Stimulated activated CD8-positive, alpha-beta memory T cell treated with anti-CD3 and anti-CD28 coated beads, Interleukin-15, amount 100 ng/mL, for 24 hours (primary cell): ENCODE measurements at regions not wholly inside any gene's neighbourhood (a gene's known extent, or its start where the extent isn't known, plus 50 kb on each side); places are given as distances from the start of the nearest gene placed in this dataset.

ENCODE experiments used
- DNase-seq: peaks from one replicate; pipeline ENCODE4 v3.0.0-alpha.2; 2020; ENCODE audit warnings: low read depth

DNA sequence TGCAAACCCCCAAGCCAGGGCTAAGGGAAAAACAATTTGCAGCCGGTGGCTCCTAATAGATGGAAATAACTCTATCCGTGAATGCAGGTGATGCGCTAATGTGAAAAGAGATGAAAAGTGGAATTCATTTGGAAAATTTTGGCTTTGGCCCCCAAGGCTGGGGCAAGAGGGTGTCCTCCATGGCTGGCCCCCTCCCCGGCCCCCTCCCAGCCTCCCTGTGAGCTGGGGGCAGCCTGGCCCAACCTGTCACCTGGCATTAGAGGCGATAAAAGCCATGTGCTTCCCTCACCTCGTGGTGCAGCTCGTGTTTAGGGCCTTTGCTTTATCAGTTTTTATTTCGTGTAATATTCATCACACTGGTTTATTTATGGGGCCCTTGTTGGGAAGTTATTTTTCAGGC, 267.2 kb downstream of the ENGASE start:
- no peak for DNase-seq

DNA sequence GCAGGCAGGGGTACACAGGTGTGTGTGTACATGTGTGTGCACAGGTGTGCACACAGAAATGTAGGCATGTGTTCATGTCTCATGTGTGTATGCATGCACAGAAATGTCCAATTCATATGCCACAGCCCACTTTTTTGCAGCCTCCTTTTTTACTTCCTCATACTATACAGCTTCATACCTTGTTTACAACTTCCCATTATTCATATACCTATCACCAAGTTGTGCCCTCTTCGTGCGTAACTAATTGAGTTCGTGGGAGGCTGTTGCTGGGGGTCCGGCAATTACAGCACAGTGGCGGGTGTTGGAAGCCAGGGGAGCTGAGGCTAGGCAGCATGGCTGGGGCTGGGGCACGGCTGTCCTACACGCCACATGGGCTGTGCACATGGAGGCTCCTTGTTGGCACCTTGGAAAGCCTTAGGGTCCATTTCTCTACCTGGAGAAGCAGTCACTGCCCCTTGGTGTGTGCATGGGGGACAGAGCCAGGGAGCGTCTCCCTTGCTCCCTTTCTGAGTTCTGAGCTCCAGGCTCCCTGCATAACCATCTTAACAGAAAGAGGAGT, 266.7 kb downstream of the ENGASE start:
- DNase-seq, result no peak

DNA sequence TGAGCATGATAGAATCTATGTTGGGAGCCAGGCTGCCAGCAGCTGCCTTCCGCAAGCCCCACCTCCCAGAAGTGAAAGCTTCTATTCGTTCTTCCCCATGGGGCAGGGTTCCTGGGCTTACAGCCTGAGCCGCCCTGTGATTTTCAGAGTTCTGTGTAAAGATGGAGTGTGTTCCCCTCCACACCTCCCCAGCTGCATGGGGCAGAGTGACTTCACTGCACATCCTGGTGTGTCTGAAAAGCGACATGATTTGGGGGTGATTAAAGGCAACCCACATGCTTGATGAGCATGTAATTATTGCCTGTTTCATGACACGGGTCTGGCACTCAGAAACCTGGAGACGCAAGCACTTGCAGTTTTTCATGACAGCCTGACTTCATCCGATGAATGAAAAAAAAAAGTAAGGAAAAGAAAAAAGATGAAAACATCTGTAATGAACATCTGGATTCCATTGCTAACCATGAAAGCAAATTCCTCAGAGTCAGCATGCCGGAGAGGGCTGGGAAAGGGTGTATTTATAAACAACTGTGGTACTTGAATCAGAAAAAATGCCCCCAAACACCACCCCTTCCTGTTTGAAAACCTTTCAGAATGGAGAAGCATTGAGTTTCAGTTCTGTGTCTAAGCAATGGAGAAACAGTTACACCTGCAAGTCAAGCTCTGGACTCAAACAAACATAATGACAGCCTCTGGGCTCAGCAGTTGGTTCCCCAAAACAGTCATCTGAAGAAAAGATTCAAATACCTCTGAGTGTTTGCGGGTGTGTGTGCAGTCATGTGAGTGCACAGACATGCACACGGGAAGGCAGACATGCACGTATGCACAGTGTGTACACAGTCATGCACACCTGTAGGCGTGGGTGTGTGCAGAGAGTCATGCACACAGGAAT, 266.0 kb downstream of the ENGASE start:
- DNase-seq, result no peak

DNA sequence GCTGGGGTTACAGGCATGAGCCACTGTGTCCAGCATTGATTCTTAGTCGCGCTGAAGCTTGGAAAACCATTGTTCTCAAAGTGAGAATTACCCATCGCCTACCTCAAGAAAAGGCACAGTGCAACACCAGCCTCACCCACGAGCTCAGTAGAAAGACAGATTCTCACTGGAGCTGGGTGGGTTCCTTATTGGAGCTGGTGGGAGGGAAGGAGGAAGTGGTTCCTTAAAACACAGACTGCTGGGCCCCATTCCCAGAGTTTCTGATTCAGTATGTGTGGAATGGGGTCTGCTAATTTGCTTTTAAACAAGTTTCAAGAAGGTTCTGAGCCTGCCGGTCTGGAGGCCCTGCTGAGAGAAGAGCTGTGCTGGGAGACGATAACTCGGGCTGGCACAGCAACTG, 264.7 kb downstream of the ENGASE start:
- no peak for DNase-seq

DNA sequence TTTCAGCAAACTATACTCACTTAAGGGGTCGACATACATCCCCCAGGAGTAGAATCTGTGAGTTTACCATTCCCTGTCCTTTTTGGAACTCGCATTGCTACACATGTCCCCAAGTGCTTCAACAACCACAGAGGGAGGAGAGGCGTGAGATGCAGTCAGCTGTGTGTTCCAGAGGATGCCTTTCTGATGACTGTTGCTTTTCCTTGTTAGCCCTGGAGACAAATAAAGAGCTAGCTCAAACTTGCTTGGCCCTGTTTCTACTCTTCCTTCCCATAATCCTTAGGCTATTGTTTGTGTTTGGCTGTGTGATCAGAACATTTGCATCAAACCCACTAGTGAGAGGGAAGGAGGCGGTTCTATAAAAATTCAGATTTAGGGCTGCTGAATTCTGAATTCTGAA, 264.0 kb downstream of the ENGASE start:
- DNase-seq, result no peak

DNA sequence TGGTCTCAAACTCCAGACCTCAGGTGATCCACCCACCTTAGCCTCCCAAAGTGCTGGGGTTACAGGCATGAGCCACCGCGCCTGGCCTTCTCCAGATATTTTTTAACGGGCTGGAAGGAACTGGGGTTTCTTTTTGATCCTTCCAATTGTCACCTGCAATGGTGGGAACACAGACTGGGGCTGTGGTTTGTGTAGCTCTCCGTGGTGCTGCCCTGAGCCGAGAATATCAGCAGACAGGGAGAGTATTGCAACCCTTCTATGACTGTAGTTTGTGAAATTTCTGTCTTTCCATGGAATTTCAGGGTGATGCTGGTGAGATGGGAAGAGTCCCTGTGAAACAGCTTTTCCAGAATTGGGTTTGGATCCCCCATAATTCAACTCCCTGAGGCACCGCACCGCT, 263.5 kb downstream of the ENGASE start:
- DNase-seq, result no peak

DNA sequence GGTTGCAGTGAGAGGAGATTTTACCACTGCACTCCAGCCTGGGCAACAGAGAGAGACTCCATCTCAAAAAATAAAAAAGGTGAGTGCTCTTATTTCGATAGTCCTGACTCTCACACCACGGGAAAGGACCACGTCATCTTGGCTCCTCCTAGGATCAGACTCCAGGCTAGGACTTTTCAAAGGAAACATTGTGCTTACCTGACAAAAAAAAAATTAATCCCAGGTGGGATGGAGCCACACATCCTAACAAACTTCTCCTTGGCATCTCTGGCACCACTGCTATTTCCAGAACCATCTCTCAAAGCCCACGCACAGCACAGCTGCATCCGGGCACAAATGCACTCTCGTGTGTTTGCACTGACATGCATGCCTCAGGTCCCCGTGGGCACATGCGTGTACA, 262.4 kb downstream of the ENGASE start:
- DNase-seq, result no peak

DNA sequence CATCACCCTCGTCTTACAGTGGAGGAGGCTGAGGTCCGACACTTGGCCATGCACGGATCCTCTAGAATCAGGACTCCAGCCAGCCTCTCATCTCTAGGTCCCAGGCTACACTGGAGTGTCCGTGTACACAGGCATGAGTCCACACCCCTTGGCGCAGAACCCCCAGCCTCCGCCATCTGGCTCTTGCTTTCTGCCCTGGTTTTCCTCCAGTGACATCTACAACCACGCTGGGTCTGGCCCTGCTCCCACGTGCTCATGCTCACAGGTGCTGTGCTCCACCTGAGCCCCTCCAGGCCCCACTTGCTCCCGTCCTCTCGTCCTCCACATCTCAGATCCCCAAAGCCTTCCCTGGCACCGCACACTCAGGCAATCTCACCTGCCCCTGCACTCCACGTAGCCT, 260.8 kb downstream of the ENGASE start:
- DNase-seq, result no peak

DNA sequence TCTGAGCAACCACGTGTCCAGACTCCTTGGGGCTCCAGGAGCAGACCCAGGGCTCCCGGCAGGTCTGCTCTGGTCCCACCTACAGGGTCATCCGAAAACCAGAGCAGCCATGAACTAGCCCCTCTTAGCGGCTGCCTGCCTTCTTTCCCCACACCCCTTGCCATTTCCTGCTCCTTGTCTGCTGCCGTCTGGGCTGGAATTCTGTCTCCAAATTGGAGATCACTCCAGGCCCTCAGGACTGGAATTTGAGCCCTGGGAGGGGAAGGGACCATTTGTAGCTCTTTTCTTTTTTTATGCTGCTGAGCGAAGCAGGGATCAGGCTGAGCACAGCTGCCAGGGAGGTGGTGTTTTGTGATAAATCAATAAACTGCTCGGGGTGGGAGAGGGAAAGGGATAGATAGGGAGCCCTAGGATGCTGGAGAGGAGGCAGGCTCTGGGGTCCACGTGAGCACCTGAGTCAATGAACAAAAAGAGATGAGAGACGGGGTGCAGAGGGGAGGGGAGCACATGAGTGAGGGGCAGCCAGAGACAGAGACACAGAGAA, 257.5 kb downstream of the ENGASE start:
- no peak for DNase-seq

DNA sequence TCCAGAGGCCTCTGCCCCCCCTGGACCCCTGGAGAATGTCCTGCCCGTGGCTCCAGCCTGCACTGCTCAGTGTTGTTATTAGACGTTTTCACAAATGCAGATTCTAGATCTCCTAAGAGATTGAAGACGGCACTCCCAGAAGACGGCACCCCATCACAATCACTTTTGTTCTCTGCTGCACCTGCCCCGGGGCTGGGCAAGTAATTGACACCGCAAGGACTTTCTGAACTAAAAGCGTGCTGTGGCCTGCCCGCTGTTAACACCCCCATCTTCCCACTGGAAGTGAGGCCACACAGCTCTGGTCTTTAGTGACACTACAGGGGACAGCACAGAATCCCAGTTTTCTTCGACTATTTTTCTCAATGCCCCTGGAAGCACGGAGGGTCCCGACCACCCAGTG, 256.9 kb downstream of the ENGASE start:
- no peak for DNase-seq

DNA sequence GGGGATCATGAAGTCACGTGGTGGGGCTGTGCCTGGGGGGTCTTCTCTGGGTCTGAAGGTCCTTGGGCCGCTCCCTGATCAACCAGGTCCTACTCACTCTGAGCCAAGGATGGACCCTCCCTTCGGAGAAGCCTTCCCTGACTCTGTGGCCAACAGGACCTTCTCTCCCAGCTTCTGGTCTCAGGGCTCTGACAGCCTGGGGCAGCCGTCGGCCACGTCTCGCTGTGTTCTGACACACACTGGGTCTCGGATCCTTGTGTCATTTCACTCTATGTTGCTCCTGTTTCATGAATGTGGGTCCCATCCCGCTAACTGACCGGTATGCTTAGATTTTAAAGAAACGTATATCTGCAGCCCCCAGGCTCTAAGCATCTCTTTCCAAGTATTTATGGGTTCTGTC, 256.1 kb downstream of the ENGASE start:
- no peak for DNase-seq

DNA sequence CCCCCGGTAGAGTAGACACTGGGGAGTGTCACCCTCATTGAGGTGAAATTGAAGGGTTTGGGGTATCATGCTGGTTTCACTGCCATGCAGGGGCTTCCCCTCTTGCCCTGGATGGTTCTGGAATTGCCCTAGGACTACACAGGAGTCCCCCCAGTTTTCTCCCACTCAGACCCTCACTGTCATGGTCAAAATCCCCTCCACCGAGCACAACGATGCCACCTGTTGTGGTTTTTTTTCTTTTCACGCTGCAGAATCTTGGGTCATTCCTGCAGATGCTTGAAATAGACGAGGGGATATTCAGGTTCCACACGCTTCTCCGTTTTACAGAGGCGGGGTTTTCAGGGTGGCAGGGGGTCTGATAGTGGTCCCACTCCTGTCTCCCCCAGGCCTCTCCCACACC, 255.6 kb downstream of the ENGASE start:
- DNase-seq, result no peak

DNA sequence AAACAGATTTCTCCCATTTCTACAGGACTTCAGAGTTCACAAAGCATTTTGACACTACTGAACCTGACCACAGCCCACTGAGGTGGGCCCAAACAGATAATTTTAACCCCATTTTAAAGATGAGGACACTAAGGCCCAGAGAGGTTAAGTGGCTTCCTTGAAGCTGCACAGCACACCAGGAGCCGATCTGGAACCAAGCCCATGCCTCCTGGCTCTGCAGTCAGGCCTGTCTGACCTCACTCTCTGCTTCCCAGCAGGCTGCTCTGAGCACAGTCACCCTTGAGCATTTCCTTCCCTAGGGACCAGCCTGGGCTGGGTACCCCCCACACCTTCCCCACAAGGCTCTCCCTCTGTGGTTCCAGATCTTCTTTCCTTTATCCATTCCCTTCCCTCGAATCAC, 252.2 kb downstream of the ENGASE start:
- DNase-seq, result no peak

DNA sequence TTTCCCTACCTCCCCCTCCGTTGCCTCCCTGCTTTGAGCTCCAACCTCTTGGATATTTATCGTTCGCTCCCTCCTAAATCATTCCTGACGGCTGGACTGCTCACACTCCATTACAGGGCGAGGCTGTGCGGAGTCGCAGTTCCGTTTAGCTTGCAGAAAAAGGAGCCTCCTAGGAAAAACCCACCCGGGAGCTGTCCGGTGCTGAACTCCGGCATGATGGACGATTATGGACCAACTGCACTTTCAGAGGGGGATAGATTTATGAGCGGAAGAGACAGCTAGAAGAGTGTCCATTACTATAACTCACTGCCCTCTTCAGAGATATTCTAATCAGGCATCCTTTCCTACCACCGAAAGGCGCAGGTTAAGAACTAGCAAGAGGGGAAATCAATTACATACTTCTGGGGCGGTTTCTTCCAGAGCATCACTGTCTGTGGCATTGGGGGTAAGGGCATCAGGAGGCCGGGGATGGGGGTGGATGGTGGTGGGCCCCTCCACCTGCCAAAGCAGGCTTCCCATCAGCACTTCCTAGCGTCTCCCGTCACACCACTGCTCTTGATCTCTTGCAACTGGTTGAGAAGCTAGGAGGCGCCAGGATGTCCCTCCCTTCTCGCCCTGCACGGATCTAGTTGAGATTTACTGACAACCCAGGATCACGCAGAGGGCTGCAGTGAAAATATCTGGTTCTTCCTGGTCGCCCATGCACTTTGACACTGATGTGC, 251.2 kb downstream of the ENGASE start:
- DNase-seq, result no peak

DNA sequence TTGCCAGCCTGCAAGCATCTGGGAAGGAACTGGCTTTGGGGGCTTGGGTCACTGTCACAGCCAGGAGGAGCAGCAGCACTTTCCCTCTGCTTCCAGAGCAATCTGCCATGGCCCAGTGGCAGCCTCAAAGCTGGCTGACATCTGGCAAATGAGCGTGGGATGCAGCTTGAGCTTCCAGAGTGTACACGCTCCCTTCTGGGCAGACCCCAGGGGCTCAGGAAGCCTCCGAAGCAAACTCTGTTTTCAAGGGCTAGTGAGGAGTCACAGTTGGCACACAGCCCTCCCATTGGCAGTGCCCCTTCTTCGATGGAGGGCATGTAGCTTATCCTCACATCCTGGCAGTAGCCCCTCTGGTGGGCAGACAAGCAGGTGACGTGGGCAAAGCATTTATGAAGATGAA, 249.6 kb downstream of the ENGASE start:
- no peak for DNase-seq

DNA sequence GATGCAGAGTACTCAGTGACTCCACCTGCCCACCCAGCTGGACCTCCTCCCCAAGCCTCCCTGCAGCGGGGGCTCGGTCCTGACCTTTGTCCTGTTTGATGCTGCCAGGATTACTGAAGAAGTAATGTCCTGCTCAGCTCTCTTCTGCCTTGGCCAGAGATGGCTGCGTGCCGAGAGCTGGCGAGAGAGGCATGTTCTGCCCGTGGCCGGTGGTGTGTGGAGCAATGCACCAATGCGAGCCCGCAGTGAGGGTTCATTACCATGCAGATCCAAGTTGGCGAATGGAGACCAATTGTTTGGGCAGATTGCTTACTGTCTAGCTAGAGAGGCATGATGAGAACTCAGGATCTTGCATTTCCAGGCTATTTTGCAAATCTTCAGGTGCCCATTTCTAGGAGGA, 248.9 kb downstream of the ENGASE start:
- DNase-seq, result no peak

DNA sequence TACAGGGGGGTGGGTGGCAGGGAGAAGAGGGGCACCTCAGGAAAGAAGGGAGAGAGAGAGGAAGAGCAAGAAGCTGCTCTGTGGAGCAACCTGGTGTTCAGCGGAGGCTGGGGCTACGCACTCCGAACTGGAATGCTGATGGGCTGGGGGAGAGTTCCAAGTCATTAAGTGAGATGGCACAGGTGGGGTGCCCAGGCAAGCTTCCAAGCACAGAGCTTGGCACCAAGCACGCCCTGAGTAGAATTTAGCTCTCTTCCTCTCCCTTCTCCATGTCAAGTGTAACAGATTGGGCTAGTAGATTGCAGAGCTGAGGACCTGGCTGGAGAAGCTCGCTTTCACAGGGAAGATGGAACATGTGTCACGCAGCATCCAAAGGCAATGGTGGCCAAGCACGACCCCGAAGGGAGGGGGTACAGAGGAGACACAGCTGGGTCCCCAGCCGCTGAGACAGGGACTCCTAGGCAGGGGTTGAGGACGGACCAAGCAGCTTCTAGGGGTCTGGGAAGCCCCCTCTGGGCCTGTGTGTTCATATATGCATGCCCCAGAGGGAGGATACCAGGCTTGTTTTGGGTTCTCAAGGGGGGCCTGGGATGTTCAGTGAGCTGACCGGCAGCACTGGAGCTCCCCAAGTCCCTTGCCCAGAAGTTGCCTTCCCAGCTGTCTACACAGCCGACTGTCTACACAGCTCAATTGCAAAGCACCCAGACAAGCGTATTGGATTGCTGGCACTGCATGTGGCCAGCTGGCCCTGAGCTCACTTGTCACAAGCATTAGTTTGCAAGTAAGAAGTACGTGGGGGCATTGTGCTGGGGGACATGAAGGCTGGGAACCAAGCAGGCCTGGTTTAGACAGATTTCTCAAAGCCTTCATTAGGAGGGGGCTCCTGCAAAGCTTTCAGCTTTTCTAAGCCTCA, 247.8 kb downstream of the ENGASE start:
- no peak for DNase-seq

DNA sequence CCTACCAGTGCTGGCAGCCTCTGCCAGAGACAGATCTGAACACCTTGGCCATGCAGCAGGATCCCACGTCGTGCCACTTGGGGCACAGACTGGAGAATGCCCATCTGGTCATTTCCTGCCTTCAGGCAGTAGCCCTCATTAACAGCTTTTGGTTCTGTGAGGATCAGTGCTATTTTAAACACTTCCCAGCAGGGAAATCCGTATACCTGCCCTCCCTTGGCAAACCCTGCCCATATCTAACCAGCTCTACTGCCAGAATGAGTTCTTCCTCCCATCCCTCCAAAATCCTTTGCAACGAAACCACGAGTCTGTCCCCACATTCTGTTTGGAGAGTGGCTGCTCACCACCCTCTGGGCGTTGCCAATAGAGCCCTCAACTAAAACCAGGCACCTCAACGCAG, 245.7 kb downstream of the ENGASE start:
- DNase-seq, result no peak

DNA sequence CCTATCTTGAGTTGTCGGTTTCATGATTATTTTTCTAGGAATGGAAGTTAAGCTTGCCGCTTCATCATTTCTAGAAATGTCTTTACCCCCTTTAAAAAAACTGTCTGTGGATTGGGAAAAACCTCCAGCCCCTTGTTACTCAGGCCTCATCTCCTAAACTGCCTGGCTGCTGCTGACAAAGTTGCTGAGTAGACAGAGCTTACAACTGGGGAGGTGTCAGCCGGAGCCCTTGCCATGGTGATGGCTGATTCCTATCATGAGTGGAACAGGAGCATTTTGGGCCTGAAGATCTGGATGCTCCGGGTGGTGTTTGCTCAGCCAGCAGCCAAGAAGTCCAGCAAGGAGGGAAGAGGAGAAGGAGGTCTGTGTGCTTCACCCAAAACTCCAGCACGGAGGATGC, 243.3 kb downstream of the ENGASE start:
- no peak for DNase-seq

DNA sequence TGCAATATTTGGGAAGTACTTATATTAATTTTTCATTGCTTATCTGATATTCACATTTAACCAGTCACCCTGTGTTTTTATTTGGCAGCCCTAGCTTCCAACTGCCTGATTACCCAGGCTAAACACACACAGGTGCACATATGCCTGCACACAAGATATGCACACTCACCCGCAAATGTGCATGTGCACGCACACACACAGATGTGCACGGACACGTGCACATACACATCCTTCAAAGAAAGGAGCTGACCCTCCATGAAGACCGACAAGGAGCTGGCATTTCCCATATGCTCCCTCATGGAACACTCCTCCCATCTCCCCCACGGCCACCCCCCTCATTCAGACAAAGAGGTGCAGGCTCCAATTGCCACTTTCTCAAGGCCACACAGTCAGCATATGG, 242.2 kb downstream of the ENGASE start:
- no peak for DNase-seq

DNA sequence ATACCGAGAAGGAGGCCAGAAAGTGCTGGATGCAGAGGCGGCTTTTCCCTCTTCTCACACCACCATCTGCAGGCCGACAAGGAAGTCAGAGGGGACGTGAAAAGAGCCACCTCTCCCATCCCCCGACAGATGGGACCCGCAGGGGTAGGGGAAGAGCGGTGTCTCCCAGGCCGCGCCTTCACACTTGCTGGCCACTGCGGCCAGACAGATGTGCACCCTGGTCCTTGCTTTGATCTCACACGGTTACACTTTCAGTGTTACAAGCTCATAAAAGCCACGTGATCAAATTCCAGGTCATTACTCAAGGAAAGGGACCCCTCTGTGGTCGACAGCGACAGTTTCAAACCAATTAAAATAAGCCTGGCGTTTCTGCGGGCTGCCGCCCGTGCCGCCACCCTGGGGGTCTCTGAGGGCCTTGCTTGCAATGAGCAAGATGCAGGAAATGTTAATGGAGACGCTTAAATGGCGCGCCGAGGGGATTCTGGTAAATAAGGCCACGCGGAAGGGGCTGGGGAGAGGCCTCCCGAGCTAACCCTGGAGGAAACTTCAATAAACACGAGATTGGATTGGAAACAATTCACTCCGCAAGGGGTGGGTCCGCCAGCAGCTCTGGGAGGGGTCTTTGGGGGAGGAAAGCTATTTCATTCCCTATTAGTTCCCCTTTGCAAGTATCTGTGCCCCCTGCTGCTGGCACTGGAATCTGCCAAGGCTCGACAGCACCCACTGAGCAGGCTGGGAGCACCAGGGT, 240.9 kb downstream of the ENGASE start:
- DNase-seq, result no peak
